ENCODE measurements at regions not wholly inside any gene's neighbourhood (a gene's known extent, or its start where the extent isn't known, plus 50 kb on each side); places are given as distances from the start of the nearest gene placed in this dataset.

GRCh38 chr9:87796196-87796595 is 70.3 kb downstream of the CTSL start:
- no peak for DNase-seq
- Histone ChIP-seq H3K36me3 (no peaks in the 10 kb centered on the region), H3K4me1 (peaks cover 0 to 39% (median 0%) of the 10 kb centered on the region in 9 donors), H3K9me3 (no peaks in the 10 kb centered on the region), H3K27me3 (peaks cover 0 to 7% (median 0%) of the 10 kb centered on the region in 7 donors), H3K4me3 (no peak overlapping the region), H3K27ac (no peak overlapping the region)
- intact Hi-C loops (cut with DNase I) = loop anchor here in 2 of 10 donors (10.0 kb wide), 2 partner anchors 71 to 1021 kb away; partner anchors contain the start of gene CTSL (in 1 of the 2)
- WGBS, 2 donors = 73 to 79% methylated on average over 2 of the region's 2 CpGs
- TF ChIP-seq, protein P1, sequence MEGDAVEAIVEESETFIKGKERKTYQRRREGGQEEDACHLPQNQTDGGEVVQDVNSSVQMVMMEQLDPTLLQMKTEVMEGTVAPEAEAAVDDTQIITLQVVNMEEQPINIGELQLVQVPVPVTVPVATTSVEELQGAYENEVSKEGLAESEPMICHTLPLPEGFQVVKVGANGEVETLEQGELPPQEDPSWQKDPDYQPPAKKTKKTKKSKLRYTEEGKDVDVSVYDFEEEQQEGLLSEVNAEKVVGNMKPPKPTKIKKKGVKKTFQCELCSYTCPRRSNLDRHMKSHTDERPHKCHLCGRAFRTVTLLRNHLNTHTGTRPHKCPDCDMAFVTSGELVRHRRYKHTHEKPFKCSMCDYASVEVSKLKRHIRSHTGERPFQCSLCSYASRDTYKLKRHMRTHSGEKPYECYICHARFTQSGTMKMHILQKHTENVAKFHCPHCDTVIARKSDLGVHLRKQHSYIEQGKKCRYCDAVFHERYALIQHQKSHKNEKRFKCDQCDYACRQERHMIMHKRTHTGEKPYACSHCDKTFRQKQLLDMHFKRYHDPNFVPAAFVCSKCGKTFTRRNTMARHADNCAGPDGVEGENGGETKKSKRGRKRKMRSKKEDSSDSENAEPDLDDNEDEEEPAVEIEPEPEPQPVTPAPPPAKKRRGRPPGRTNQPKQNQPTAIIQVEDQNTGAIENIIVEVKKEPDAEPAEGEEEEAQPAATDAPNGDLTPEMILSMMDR (IDR thresholded peaks at IDR 0.05) = no peak
- no peak for ATAC-seq

GRCh38 chr9:87798261-87798833 is 72.4 kb downstream of the CTSL start:
- intact Hi-C loops (cut with DNase I) = loop anchor here in 2 of 10 donors (10.0 kb wide), 2 partner anchors 74 to 1024 kb away; partner anchors contain the start of gene CTSL (in 1 of the 2)
- no peaks in the 10 kb centered on the region for H3K9me3 ChIP-seq
- TF ChIP-seq, protein P1 (IDR thresholded peaks at IDR 0.05) = no peak
- 75 to 84% methylated on average over 1 of the region's 1 CpG for WGBS, 2 donors
- no peak overlapping the region for H3K4me3 ChIP-seq
- no peaks in the 10 kb centered on the region for H3K36me3 ChIP-seq
- no peak overlapping the region for H3K27ac ChIP-seq
- ATAC-seq = peak in 1 of 8 donors; percentile 23
- peaks cover 0 to 14% (median 3%) of the 10 kb centered on the region in 7 donors for H3K27me3 ChIP-seq
- DNase-seq = no peak
- peaks cover 0 to 22% (median 0%) of the 10 kb centered on the region in 9 donors for H3K4me1 ChIP-seq

GRCh38 chr9:87799503-87799902 is 73.6 kb downstream of the CTSL start:
- Histone ChIP-seq H3K36me3 (no peaks in the 10 kb centered on the region), H3K27me3 (peaks cover 0 to 17% (median 3%) of the 10 kb centered on the region in 7 donors), H3K27ac (no peak overlapping the region), H3K4me3 (no peak overlapping the region), H3K4me1 (peaks cover 0 to 13% (median 0%) of the 10 kb centered on the region in 9 donors), H3K9me3 (no peaks in the 10 kb centered on the region)
- TF ChIP-seq, protein P1 (IDR thresholded peaks at IDR 0.05) = no peak
- WGBS, 2 donors = 88 to 91% methylated on average over 5 of the region's 5 CpGs
- DNase-seq = no peak
- intact Hi-C loops (cut with DNase I) = loop anchor here in 2 of 10 donors (10.0 kb wide), 2 partner anchors 75 to 1025 kb away; partner anchors contain the start of gene CTSL (in 1 of the 2)
- ATAC-seq = no peak

- Histone ChIP-seq H3K4me1 (peaks cover 0 to 13% (median 0%) of the 10 kb centered on the region in 9 donors), H3K27me3 (peaks cover 0 to 20% (median 3%) of the 10 kb centered on the region in 7 donors), H3K9me3 (no peaks in the 10 kb centered on the region), H3K27ac (no peak overlapping the region), H3K36me3 (no peaks in the 10 kb centered on the region), H3K4me3 (no peak overlapping the region)
- DNase-seq = no peak
- intact Hi-C loops (cut with DNase I) = no loop called here
- WGBS, 2 donors = 54 to 55% methylated on average over 7 of the region's 7 CpGs
- TF ChIP-seq, protein P1 (IDR thresholded peaks at IDR 0.05) = no peak
- ATAC-seq = no peak
Measured at GRCh38 chr9:87800456-87800855, 74.5 kb downstream of the CTSL start.

All from heart right ventricle (tissue), 16 donors.